HG02870 (cell line): ENCODE measurements at regions not wholly inside any gene's neighbourhood (a gene's known extent, or its start where the extent isn't known, plus 50 kb on each side); places are given as distances from the start of the nearest gene placed in this dataset.
"Not testable (repeated sequence)": the region's sequence is repeated elsewhere in the genome, so short reads cannot be mapped to it uniquely, and the experiment has no call there.

ENCODE experiments used
- ATAC-seq: cut with Tn5 transposase; IDR thresholded peaks from one replicate; pipeline ENCODE4 v1.9.1; 2021; ENCODE audit warnings: mild to moderate bottlenecking, moderate library complexity; ENCODE audit not compliant: unreplicated experiment

DNA sequence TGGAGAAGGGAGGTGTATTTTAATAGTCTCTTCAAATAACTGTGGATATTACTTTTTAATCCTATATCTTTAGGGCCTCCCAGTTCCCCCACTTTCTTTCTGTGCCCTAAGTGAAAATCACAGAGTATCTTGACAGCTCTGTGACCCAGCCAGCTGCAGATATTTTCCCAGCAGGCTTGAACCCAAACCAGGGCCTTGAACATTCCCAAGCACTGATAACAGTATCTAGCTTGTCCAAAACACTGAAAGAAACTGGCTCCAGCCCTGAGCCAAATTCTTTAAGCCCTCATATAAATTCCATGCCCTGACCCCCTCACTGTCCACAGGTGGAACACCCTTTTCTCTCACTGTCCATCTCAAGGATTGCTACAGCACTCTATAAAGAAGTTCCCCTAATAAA is 388.1 kb upstream of the CHAC2 start:
- ATAC-seq, result no peak

DNA sequence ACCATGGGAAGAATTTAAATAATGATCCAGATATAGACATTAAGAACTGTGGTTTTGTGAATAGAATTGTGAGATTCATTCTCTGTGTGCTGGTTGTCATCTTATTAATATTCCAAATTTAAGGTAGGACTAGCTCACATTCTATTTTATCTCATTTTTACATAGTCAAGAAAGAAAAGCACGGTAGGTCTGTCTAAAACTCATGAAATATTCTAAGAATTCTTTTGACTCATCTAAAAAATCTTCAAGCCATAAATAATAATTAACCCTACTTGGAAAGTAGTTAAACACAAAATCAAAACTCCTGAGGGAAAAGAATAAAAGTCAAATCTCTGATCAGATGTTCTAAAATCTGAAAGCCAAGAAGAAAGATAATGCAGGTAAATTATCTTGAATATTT is 388.8 kb upstream of the CHAC2 start:
- ATAC-seq, result no peak

DNA sequence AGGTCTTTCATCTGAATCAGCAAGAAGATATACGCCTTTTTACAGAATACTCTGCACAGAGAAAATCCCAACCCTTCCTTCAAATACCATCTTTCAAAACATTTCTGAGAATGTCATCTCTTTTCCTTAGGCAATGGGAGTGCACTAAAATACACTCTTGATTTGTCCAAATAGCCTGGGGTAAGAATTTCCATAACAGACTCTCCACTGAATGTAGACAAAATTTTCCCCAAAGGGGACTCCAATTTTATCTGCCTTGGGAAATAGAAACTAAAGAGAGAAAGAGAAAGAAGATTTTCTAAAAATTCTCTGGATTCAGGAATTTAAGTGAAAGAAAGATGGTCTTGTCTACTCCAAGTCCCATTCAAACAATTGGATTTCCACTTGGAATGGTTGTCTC is 394.5 kb upstream of the CHAC2 start:
- ATAC-seq, result no peak

DNA sequence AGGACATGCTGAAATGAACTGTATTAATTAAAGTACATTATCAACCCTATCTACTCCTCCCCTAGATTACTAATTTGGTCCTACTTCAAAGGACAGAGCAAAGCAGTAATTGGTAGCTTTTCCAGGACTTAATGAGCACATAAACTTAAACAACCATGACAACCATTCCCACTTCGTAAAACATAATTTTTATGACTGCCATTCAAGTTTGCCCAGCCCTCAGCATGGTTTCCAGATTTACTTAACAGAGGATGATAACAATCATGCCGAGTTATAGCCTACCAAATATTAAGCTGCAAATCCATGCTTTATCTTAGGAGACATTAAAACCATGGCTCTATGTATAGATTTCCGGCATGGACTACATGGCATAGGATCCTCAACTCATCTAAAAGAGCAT is 401.1 kb upstream of the CHAC2 start:
- no peak for ATAC-seq

DNA sequence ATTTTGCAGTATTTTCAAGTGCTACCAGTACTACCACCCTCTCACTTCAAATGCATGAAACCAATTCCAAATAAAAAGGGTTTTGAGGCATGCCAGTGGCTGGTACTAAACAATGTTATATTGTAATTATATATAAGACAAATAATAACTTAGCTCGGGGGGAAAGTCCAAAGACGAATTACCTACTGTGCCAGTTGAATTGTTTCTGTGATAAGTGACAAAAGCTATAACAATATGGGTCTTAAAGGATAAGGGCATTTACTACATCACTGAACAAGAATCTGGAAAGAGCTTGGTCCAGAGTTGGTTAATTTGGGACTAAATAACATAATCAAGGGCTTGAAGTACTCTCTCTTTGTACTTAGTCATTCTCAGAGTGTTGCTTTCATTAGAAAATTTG is 404.7 kb upstream of the CHAC2 start:
- no peak for ATAC-seq

DNA sequence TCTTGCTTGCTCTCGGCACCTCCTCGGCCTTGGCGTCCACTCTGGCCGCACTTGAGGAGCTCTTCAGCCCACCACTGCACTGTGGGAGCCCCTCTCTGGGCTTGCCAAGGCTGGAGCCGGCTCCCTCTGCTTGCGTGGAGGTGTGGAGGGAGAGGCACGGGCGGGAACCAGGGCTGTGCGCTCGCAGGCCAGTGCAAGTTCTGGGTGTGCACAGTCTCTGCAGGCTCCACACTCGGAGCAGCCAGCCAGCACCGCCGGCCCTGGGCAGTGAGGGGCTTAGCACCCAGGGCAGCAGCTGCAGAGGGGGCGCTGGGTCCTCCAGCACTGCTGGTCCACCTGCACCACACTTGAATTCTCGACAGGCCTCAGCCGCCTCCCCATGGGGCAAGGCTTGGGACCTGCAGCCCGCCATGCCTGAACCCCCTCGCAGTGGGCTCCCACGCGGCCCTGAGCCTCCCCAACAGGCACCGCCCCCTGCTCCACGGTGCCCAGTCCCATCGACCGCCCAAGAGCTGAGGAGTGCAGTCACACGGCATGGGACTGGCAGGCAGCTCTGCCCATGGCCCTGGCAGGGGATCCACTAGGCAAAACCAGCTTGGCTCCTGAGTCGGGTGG is 411.2 kb upstream of the CHAC2 start:
- no peak for ATAC-seq

DNA sequence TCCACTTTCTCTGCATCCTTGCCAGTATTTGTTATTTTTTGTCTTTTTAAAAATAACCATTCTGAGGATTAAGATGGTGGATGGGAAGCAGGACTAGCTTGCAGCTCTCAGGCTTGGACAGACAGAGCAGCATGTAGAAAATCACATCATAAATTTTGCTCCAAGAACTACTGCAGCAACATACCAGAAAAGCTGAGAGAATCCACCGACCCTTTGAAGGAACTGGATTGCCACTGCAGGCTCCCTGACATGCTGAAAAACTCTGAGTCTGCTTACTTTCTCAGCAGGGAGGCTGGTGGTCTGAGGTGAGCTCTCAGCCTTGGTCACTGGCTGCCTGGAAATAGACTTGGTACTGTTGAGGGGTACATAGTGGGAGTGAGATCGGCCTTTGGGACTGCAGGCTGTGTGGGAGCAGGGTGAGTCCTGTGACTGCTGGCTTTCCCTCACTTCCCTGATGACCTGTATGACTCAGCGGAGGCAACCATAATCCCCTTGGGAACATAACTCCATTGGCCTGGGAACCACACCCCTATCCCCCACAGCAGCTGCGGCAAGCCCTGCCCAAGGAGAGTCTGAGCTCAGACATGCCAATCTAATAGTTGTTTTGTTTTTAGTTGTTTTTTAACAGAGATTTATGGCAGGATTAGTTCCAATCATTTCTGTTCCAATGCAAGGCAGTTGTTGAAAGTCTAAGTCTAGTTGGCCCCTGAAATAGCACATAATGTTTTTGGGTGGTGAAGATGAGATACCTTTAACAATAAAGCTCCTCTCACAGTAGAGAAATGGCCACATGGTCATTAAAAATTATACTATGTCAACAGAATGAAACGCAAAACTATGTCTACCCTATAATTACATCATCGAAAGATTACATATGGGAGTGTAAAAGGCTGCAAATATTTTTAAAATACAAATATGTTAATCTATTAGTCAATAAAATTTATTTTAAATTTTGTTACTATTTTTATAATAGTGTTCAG is 414.2 kb upstream of the CHAC2 start:
- ATAC-seq, result no peak

DNA sequence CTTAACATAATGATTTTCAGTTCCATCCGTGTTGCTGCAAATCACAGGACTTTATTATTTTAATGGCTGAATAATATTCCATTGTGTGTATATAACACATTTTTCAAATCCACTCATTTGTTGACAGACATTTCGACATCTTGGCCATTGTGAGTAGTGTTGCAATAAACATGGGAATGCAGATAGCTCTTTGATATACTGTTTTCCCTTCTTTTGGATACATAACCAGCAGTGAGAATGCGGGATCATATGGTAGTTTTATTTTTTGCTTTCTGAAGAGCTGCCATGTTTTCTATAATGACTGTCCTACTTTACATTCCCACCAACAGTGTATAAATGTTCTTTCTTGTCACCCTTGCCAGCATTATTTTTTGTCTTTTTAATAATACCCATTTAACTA is 420.3 kb upstream of the CHAC2 start:
- no peak for ATAC-seq

DNA sequence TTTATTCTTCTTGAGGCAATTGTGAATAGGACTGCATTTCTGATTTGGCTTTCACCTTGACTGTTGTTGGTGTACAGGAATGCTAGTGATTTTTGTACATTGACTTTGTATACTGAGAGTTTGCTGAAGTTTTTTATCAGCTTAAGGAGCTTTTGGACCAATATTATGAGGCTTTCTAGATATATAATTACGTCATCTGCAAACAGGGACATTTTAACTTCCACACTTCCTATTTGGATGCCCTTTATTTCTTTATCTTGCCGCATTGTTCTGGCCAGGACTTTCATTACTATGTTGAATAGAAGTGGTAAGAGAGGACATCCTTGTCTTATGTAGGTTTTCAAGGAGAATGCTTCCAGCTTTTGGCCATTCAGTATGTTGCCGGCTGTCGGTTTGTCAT is 425.4 kb upstream of the CHAC2 start:
- no peak for ATAC-seq

DNA sequence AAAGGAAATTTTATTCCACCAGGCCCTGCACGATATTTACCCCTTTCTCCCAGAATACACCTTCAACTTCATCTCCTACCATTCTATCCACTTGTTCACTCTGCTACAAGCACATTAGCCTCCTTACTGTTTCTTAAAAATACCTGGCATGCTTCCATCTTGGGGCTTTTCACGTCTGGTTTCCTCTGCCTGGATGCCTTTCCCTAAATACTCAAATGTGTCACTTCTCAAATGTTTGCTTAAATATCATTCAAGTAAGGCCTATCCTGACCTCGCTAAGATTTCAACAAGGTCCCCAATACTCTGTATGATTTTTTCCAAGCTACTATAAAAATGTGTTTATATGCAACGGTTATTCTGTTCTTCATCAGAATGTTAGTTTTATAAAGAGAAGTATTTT is 433.0 kb upstream of the CHAC2 start:
- ATAC-seq, result no peak

DNA sequence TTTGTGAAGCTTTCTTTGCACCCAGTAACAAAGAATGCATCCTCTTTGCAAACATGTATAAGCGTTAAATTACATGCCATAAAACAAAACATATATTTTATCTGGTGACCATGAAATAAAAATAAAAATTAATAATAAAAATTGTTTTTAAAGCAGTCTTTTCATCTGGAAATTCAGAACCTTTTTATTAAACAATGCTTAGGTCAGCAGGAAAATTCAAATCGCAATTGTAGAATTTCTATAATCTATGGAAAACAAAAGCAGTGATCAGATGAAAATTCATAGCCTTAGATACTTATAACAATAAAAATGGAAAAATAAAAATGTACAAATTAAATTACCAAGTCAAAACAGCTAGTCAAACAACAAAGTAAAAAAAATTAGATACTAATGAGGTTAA is 435.9 kb upstream of the CHAC2 start:
- ATAC-seq, result no peak

DNA sequence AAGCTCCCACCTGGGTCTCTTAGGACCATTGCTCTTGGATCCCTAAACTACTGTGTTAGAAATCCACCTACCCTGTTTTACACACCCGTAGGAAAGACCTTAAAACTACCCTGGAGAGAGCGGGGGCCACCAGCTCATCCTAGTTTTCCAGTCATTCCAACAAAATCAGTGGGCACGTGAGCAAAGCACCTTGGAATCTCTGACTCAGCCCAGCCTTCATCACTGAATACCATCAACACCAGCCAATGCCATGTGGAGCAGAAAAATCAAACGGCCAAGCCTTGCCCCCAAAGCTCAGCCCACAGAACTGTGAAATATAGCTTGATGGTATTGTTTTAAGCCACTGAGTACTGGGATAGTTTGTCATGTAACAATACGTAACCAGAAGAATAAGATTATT is 449.7 kb upstream of the CHAC2 start:
- ATAC-seq, result no peak

DNA sequence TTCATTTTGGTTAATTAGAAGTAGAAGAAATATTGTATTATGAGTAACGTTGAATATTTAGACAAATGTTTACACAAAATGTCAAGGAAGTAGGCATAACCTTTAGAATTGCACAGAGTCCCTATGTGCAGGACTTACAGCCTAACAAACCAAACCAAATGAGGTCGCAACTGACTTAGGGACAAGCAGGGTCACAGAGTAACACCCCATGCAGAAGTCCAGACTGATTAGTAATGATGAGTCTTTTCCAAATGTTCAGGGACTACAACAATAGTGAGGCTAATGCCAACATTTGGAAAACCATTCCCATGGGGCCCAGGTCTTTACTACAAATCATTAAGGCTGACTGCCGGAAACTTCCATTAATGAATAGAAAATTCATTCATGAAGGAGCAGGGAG is 452.5 kb upstream of the CHAC2 start:
- ATAC-seq, result no peak

DNA sequence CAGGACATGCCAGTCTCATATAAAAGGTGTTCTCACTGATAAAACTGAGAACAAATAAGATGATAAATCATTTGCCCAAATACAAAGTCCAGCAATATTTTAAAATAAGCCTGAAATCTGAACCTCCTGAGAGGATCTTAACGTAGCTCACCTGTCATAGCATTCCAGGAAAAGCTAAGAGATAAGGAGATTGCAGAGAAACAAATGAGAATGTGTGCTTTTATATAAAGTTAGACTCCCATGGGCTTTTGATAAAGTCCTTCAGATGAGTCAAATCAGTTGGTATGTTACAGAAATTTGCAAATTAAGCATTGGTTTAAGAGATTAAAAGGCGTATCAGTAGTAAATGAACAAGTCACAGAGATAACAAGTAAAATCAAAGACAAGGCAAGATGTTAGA is 452.9 kb upstream of the CHAC2 start:
- ATAC-seq, result no peak

DNA sequence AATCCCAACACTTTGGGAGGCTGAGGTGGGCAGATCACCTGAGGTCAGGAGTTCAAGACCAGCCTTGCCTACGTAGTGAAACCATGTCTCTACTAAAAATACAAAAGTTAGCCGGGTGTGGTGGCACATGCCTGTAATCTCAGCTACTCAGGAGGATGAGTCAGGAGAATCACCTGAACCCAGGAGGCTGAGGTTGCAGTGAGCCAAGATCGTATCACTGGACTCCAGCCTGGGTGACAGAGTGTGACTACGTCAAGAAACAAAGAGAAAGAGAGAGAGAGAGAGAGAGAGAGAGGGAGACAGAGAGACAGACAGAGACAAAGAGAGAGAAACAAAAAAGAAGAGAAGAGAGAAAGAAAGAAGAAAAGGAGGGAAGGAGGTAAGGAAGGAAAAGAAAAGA is 454.0 kb upstream of the CHAC2 start:
- not testable (repeated sequence) for ATAC-seq

DNA sequence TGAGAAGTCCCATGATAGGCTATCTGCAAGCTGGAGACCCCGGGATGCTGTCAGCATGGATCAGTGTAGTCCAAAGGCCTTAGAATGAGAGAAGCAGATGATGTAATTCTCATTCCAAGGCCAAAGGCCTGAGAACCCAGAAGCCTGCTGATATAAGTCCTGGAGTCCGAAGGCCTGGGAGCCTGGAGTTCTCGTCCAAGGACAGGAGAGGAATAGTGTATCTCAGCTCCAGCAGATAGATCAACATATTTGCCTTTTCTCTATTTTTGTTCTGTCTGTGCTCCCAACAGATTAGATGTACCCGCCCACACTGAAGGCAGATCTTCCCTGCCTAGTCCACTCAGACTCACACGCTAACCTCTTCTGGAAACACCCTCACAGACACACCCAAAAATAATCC is 454.9 kb upstream of the CHAC2 start:
- ATAC-seq, result no peak

DNA sequence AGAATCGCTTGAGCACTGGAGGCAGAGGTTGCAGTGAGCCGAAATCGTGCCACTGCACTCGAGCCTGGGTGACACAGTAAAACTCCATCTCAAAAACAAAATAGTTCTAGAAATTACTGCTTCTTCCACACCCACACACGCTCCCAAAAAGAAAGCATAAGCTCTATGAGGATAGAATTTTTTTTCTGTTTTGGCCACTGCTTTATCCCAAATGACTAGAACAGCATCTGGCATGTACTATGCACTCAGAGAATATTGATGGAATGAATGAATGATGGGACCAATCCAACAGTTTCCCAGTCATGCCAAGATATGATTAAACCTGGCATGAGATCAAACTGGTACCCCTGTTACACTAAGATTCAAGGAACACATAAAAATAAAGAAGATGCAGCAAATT is 455.4 kb upstream of the CHAC2 start:
- ATAC-seq, result no peak

DNA sequence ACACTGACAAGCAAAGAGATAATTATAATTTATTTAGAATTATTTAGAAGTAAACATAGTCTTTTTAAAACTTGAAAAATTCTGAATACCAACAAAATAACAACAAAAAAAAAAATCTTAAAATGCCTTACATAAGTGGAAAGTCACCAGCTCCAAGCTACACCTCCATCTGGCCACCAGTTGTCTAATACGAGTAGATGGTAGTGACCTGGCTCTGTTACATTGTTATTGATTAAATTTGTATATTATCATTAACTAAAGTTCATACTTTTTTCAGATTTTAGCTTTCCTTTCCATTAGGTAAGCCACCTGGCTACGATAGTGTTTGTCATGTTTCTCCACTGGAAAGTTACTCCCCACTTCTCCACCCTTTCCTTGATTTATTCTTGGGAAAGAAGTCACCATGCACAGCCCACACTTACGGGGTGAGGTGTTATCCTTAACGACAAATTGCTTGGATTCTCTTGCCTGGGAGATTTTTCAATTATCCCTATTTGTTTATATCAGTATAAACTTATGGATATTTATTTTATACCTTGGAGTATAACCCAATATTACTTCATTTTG is 464.5 kb upstream of the CHAC2 start:
- ATAC-seq, result no peak

DNA sequence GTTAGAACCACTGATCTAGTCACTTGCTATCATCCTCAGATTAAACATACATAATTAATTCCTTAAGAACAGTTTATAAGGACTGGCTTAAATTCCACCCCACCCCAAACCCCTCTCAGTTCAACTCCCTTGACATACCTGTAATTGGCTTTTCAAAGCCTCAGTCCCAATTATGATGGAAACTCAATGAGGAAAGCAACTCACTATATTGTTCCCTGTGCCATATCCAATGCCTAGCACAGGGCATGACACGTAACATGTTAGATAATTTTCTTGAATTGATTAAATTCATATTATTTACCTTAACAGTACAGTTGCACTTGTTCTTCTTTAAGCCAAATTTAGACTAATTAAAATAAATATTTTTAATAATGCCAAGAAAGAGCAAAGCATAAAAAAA is 465.1 kb upstream of the CHAC2 start:
- ATAC-seq, result no peak

DNA sequence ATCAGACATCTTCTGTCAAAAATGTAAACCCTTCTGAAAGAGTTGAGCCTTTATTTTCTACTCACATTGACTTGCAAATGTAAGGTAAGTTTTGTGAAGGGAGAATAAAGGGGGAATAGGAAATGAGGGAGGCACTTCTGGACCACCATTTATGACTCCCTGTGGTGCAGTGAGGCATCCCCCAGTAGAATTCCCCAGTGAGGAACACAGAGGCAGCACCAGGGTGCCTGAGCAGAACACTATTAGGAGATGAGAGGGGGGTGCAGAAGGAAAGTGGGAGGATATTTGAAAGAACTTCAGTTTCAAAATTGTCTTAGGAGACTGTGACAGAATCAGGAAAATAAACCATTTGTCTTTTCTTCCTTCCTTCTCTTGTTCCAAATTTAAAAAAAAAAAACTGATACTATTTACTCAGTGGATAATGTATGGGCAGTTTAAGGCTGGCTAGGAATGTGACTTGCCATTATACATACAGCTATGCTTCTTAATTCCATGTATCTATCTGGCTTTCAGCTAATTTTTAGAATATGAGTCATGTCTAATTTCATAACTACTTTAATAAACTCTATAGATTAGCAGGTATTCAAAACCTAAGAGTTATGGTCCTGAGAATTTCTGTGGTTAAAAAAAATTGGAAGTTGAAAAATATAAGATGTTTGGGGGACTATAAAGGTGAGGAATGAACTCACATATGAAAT is 478.1 kb upstream of the CHAC2 start:
- no peak for ATAC-seq

DNA sequence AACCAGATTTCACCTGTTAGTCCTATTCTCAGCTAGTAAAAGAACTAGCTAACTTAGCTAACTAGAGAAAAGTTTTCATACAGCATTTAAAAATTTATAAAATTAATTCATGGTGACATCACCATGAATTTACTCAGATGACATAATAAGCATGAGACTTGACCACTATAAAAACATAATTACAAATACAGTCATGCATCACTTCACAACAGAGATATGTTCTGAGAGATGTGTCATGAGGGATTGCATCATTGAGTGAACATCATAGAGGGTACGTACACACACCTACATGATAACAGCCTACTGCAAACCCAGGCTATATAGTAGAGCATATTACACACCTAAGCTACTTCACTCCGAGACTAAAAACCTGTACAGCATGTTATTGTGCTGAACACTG is 481.3 kb upstream of the CHAC2 start:
- ATAC-seq, result no peak

DNA sequence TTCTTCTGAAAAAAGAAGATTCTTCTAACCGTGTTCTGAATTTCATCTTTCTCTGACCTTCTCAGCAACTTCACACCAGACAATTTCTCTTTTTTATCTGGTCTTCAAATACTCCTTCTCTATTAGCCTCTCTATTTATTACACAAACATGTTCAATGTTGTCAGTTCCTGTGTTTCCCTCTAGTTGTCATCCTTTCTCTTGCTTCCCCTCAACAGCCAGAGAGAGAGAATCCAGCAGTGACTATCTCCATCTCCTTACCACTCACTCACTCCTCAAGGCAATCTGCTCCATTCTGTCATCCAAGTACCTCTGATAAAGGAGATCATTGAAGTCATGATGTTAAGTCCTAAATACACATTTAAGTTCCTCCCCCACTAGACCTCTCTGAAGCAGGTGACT is 491.9 kb upstream of the CHAC2 start:
- no peak for ATAC-seq
